ENCODE measurements at regions not wholly inside any gene's neighbourhood (a gene's known extent, or its start where the extent isn't known, plus 50 kb on each side); places are given as distances from the start of the nearest gene placed in this dataset.

DNA sequence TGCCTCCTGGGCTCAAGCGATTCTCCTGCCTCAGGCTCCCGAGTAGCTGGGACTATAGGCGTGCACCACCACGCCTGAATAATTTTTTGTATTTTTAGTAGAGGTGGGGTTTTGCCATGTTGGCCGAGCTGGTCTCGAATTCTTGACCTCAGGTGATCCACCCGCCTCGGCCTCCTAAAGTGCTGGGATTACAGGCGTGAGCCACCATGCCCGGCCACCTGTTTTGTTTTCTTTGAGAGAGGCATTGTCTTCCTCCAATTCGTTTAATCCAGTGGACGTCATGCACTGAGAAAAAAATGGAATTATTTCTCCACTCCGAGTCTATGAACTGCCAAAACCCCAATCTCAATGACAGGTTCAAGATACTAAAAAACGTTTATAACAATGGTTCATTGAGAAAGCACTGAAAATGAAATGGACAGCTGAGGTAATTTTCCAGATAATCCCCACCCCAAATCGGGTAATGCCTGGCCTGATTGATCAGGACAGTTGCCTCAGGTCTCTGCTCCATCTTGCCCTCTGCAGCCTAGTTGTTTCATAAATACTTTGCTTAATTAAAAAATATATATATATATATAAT is 132.7 kb upstream of the PARP11 start:
- TF ChIP-seq, protein P1, sequence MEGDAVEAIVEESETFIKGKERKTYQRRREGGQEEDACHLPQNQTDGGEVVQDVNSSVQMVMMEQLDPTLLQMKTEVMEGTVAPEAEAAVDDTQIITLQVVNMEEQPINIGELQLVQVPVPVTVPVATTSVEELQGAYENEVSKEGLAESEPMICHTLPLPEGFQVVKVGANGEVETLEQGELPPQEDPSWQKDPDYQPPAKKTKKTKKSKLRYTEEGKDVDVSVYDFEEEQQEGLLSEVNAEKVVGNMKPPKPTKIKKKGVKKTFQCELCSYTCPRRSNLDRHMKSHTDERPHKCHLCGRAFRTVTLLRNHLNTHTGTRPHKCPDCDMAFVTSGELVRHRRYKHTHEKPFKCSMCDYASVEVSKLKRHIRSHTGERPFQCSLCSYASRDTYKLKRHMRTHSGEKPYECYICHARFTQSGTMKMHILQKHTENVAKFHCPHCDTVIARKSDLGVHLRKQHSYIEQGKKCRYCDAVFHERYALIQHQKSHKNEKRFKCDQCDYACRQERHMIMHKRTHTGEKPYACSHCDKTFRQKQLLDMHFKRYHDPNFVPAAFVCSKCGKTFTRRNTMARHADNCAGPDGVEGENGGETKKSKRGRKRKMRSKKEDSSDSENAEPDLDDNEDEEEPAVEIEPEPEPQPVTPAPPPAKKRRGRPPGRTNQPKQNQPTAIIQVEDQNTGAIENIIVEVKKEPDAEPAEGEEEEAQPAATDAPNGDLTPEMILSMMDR (IDR thresholded peaks at IDR 0.05): no peak
- TF ChIP-seq POLR2A (IDR thresholded peaks at IDR 0.05): no peak
